ENCODE measurements at regions not wholly inside any gene's neighbourhood (a gene's known extent, or its start where the extent isn't known, plus 50 kb on each side); places are given as distances from the start of the nearest gene placed in this dataset.

- TF ChIP-seq SIN3A (IDR thresholded peaks at IDR 0.05; ENCODE audit: borderline replicate concordance, insufficient read depth, low read length) (no peak), FOXP2 (optimal IDR thresholded peaks at IDR 0.05; ENCODE audit: borderline replicate concordance, extremely low read depth, extremely low read length, insufficient read depth) (no peak), POLR2AphosphoS5 (IDR thresholded peaks at IDR 0.05; ENCODE audit: low read depth, low read length) (no peak), TAF1 (IDR thresholded peaks at IDR 0.05; ENCODE audit: borderline replicate concordance, insufficient read depth, low read length) (no peak), REST (IDR thresholded peaks at IDR 0.05; ENCODE audit: insufficient read depth in 1 of 2, low read depth in 2 of 2, low read length in 2 of 2) (no peak)
Observed at GRCh38 chr6:43867246-43867645, 97.2 kb downstream of the VEGFA start.

DNA sequence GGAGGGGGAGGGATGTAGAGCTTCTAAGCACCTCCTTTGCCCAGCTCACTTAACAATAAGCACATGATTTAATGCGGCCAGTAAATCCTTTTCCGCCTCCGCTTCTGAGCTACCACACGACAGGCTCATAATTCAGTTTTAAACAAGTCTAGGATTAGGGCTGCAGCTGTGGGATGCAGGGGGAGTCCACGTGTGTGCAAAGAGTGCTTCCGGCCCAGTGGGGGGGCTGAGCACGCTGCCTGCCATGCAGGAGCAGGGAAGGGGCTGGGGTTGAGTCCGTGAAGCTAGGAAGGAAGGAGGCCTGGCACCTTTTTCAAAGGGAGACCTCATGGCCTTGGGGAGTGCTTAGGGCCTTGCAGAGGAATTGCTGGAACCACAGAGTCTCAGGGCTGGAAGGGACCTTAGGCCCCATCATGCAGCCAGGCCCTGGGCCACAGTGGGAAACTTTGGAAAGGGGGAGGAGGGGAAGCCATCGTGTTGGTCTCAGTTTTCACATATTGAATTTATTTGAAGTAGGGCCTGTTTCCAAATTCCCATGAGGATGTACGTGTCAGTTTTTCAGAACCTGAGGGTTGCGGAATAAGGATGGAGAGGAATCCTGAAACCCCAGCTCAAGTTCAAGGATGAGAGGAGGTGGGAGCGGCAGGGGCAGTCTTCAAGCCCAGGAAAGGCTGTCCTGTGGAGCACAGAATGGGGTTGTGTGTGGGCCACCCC lies 96.1 kb downstream of the VEGFA start:
- TF ChIP-seq TAF1 (IDR thresholded peaks at IDR 0.05; ENCODE audit: borderline replicate concordance, insufficient read depth, low read length) (no peak), FOXP2 (optimal IDR thresholded peaks at IDR 0.05; ENCODE audit: borderline replicate concordance, extremely low read depth, extremely low read length, insufficient read depth) (no peak), SIN3A (IDR thresholded peaks at IDR 0.05; ENCODE audit: borderline replicate concordance, insufficient read depth, low read length) (no peak), REST (IDR thresholded peaks at IDR 0.05; ENCODE audit: insufficient read depth in 1 of 2, low read depth in 2 of 2, low read length in 2 of 2) (no peak), POLR2AphosphoS5 (IDR thresholded peaks at IDR 0.05; ENCODE audit: low read depth, low read length) (no peak)

GRCh38 chr6:43865086-43865485 lies 95.1 kb downstream of the VEGFA start:
- TF ChIP-seq FOXP2 (optimal IDR thresholded peaks at IDR 0.05; ENCODE audit: borderline replicate concordance, extremely low read depth, extremely low read length, insufficient read depth) = no peak
- no peak for TF ChIP-seq POLR2AphosphoS5 (IDR thresholded peaks at IDR 0.05; ENCODE audit: low read depth, low read length)
- TF ChIP-seq TAF1 (IDR thresholded peaks at IDR 0.05; ENCODE audit: borderline replicate concordance, insufficient read depth, low read length) = no peak
- TF ChIP-seq SIN3A (IDR thresholded peaks at IDR 0.05; ENCODE audit: borderline replicate concordance, insufficient read depth, low read length) = no peak
- no peak for TF ChIP-seq REST (IDR thresholded peaks at IDR 0.05; ENCODE audit: insufficient read depth in 1 of 2, low read depth in 2 of 2, low read length in 2 of 2)

- no peak for TF ChIP-seq REST (IDR thresholded peaks at IDR 0.05; ENCODE audit: insufficient read depth in 1 of 2, low read depth in 2 of 2, low read length in 2 of 2)
- TF ChIP-seq TAF1 (IDR thresholded peaks at IDR 0.05; ENCODE audit: borderline replicate concordance, insufficient read depth, low read length) = no peak
- TF ChIP-seq POLR2AphosphoS5 (IDR thresholded peaks at IDR 0.05; ENCODE audit: low read depth, low read length) = no peak
- no peak for TF ChIP-seq SIN3A (IDR thresholded peaks at IDR 0.05; ENCODE audit: borderline replicate concordance, insufficient read depth, low read length)
- no peak for TF ChIP-seq FOXP2 (optimal IDR thresholded peaks at IDR 0.05; ENCODE audit: borderline replicate concordance, extremely low read depth, extremely low read length, insufficient read depth)
Observed at GRCh38 chr6:43862925-43863324, 92.9 kb downstream of the VEGFA start.

Data from PFSK-1 (cell line).